OCI-LY3 (cell line): ENCODE measurements at regions not wholly inside any gene's neighbourhood (a gene's known extent, or its start where the extent isn't known, plus 50 kb on each side); places are given as distances from the start of the nearest gene placed in this dataset.

Experiments
- H2AFZ ChIP-seq: fragments of 200-600, 300-600 bp; shearing (Covaris generic); 2 replicates; pipeline ENCODE4 v1.6.0; 2014; ENCODE audit warnings: antibody characterized with exemption, low read depth, low read length
- H3K27ac ChIP-seq: fragments of 200-600, 300-600 bp; sonication (generic); 2 replicates; pipeline ENCODE4 v1.5.1; 2014; ENCODE audit warnings: mild to moderate bottlenecking, low read length, moderate library complexity, mixed read lengths
- H3K27me3 ChIP-seq: fragments of 200-600, 300-600 bp; sonication (generic); 2 replicates; pipeline ENCODE4 v1.6.1; 2014; ENCODE audit warnings: low read depth, low read length, mixed read lengths
- H3K36me3 ChIP-seq: fragments of 200-600, 300-600 bp; sonication (generic); replicated peaks from 2 replicates; pipeline ENCODE3; 2014; ENCODE audit warnings: low read depth, low read length, mixed read lengths
- H3K4me1 ChIP-seq: fragments of 300-600, 200-600 bp; sonication (generic); 2 replicates; pipeline ENCODE4 v1.6.1; 2014; ENCODE audit warnings: low read length, mixed read lengths
- H3K4me2 ChIP-seq: fragments of 200-600, 300-600 bp; sonication (generic); 2 replicates; pipeline ENCODE4 v1.6.1; 2014; ENCODE audit warnings: low read length, mixed read lengths
- H3K4me3 ChIP-seq: fragments of 300-600, 200-600 bp; sonication (generic); 2 replicates; pipeline ENCODE4 v1.5.1; 2014; ENCODE audit warnings: antibody characterized with exemption, mild to moderate bottlenecking, low read length, moderate library complexity
- H3K79me2 ChIP-seq: fragments of 300-600, 200-600 bp; shearing (Covaris generic); 2 replicates; pipeline ENCODE4 v1.6.1; 2014; ENCODE audit warnings: mild to moderate bottlenecking, low read length, mixed read lengths
- H3K9ac ChIP-seq: fragments of 300-600, 200-600 bp; shearing (Covaris generic); 2 replicates; pipeline ENCODE4 v1.6.0; 2014; ENCODE audit warnings: mild to moderate bottlenecking, low read length, moderate library complexity
- H3K9me3 ChIP-seq: fragments of 200-600, 300-600 bp; shearing (Covaris generic); 2 replicates; pipeline ENCODE4 v1.6.1; 2014; ENCODE audit warnings: low read length, mixed read lengths; ENCODE audit not compliant: insufficient read depth
- H4K20me1 ChIP-seq: fragments of 200-600, 300-600 bp; sonication (generic); 2 replicates; pipeline ENCODE4 v1.6.1; 2016; ENCODE audit warnings: low read length, mixed read lengths; ENCODE audit not compliant: insufficient read depth
- CTCF ChIP-seq: fragments of 200-600, 300-600 bp; sonication (generic); IDR thresholded peaks from 2 replicates; pipeline ENCODE4 v1.5.1; 2014; ENCODE audit warnings: antibody characterized with exemption, low read length, low read depth
- EZH2phosphoT487 ChIP-seq: fragments of 200-600 bp; shearing (Covaris generic); IDR thresholded peaks from 2 replicates; pipeline ENCODE4 v1.6.1; 2018; ENCODE audit warnings: antibody characterized with exemption, mixed run types, low read depth

- Histone ChIP-seq H3K79me2 (no peaks in the 10 kb centered on the region), H3K36me3 (no peaks in the 10 kb centered on the region), H3K4me2 (no peak overlapping the region), H3K4me3 (no peak overlapping the region), H3K9me3 (no peaks in the 10 kb centered on the region), H3K9ac (no peak overlapping the region), H3K27ac (no peak overlapping the region), H3K27me3 (no peaks in the 10 kb centered on the region), H2AFZ (no peak overlapping the region), H4K20me1 (no peaks in the 10 kb centered on the region), H3K4me1 (no peaks in the 10 kb centered on the region)
- TF ChIP-seq CTCF (no peak), EZH2phosphoT487 (no peak)
Measured at GRCh38 chr7:130875-131780, 61.2 kb upstream of the FAM20C start.

GRCh38 chr7:131781-132482 is 60.4 kb upstream of the FAM20C start:
- Histone ChIP-seq H3K9ac (no peak overlapping the region), H3K27me3 (0 out of 2 replicates have a peak, but pooled peaks cover 3% of the 10 kb centered on the region), H3K36me3 (no peaks in the 10 kb centered on the region), H3K4me1 (no peaks in the 10 kb centered on the region), H3K4me3 (no peak overlapping the region), H3K9me3 (no peaks in the 10 kb centered on the region), H3K27ac (no peak overlapping the region), H3K4me2 (no peak overlapping the region), H3K79me2 (no peaks in the 10 kb centered on the region), H2AFZ (no peak overlapping the region), H4K20me1 (no peaks in the 10 kb centered on the region)
- TF ChIP-seq EZH2phosphoT487 (no peak), CTCF (no peak)

DNA sequence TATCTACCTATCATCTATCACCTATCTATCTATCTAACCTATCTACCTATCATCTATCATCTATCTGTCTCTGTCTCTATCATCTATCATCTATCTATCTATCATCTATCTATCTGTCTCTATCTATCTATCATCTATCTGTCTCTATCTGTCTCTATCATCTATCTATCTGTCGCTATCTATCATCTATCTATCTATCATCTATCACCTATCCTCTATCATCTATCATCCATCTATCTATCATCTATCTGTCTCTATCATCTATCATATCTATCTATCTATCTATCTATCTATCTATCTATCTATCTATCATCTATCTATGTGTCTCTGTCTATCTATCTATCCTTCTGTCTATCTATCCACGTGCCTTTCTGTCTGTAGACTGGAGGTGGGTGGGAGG is 59.5 kb upstream of the FAM20C start:
- H3K4me3 ChIP-seq: no peak overlapping the region

More for the DNA sequence above, 59.5 kb upstream of the FAM20C start:
- 0 out of 2 replicates have a peak, but pooled peaks cover 3% of the 10 kb centered on the region for H3K27me3 ChIP-seq
- no peaks in the 10 kb centered on the region for H4K20me1 ChIP-seq
- H3K4me1 ChIP-seq: no peaks in the 10 kb centered on the region
- no peaks in the 10 kb centered on the region for H3K36me3 ChIP-seq
- no peak overlapping the region for H3K4me2 ChIP-seq
- no peaks in the 10 kb centered on the region for H3K79me2 ChIP-seq
- H3K9ac ChIP-seq: no peak overlapping the region
- H3K27ac ChIP-seq: no peak overlapping the region
- TF ChIP-seq EZH2phosphoT487 (no peak), CTCF (no peak)
- H3K9me3 ChIP-seq: no peaks in the 10 kb centered on the region
- no peak overlapping the region for H2AFZ ChIP-seq
